HG03139 (cell line): ENCODE measurements at regions not wholly inside any gene's neighbourhood (a gene's known extent, or its start where the extent isn't known, plus 50 kb on each side); places are given as distances from the start of the nearest gene placed in this dataset.
"Not testable (repeated sequence)": the region's sequence is repeated elsewhere in the genome, so short reads cannot be mapped to it uniquely, and the experiment has no call there.

ENCODE experiments used
- ATAC-seq: cut with Tn5 transposase; IDR thresholded peaks from one replicate; pipeline ENCODE4 v1.9.1; 2021; ENCODE audit not compliant: unreplicated experiment

- ATAC-seq = no peak
These were observed 53.1 kb downstream of the GGTLC2 start for GRCh38 chr22:22697377-22698117.

GRCh38 chr22:22698263-22698750 lies 53.9 kb downstream of the GGTLC2 start:
- no peak for ATAC-seq

GRCh38 chr22:22700631-22701030 lies 56.2 kb downstream of the GGTLC2 start:
- ATAC-seq = no peak

GRCh38 chr22:22701557-22701956 lies 57.1 kb downstream of the GGTLC2 start:
- not testable (repeated sequence) for ATAC-seq

- ATAC-seq = no peak
These were observed 58.1 kb downstream of the GGTLC2 start for GRCh38 chr22:22702237-22703202.

- ATAC-seq = no peak
These were observed 58.8 kb downstream of the GGTLC2 start for GRCh38 chr22:22703203-22703570.

- no peak for ATAC-seq
These were observed 59.3 kb downstream of the GGTLC2 start for GRCh38 chr22:22703715-22704114.

GRCh38 chr22:22704156-22704946 lies 59.9 kb downstream of the GGTLC2 start:
- ATAC-seq = no peak

GRCh38 chr22:22705328-22706100 lies 61.1 kb downstream of the GGTLC2 start:
- ATAC-seq = no peak

GRCh38 chr22:22706253-22706915 lies 62.0 kb downstream of the GGTLC2 start:
- ATAC-seq = no peak

- no peak for ATAC-seq
These were observed 65.5 kb downstream of the GGTLC2 start for GRCh38 chr22:22709719-22710445.

GRCh38 chr22:22710719-22711531 lies 66.5 kb downstream of the GGTLC2 start:
- ATAC-seq = no peak

- no peak for ATAC-seq
These were observed 67.1 kb downstream of the GGTLC2 start for GRCh38 chr22:22711532-22711913.

GRCh38 chr22:22712092-22712658 lies 67.8 kb downstream of the GGTLC2 start:
- ATAC-seq = no peak

GRCh38 chr22:22712666-22713365 lies 68.4 kb downstream of the GGTLC2 start:
- ATAC-seq = no peak

GRCh38 chr22:22713416-22713815 lies 69.0 kb downstream of the GGTLC2 start:
- ATAC-seq = no peak

- ATAC-seq = peak; percentile 66
These were observed 70.4 kb downstream of the GGTLC2 start for GRCh38 chr22:22714600-22715335.
